GF-D8 (cell line): ENCODE measurements at regions not wholly inside any gene's neighbourhood (a gene's known extent, or its start where the extent isn't known, plus 50 kb on each side); places are given as distances from the start of the nearest gene placed in this dataset.
"Not testable (repeated sequence)": the region's sequence is repeated elsewhere in the genome, so short reads cannot be mapped to it uniquely, and the experiment has no call there.

Source experiments
- DNase-seq: peaks from one replicate; lab custom pipeline; 2025; lab: John Stamatoyannopoulos, UW

- DNase-seq: no peak
Measured at GRCh38 chr2:124967325-124967724, 942.2 kb downstream of the CNTNAP5 start.

GRCh38 chr2:124970030-124970429 lies 944.9 kb downstream of the CNTNAP5 start:
- DNase-seq: no peak

GRCh38 chr2:124973396-124973795 lies 948.3 kb downstream of the CNTNAP5 start:
- DNase-seq: no peak

- DNase-seq: no peak
Measured at GRCh38 chr2:124975224-124975623, 950.1 kb downstream of the CNTNAP5 start.

GRCh38 chr2:124975648-124976047 lies 950.6 kb downstream of the CNTNAP5 start:
- no peak for DNase-seq

GRCh38 chr2:124978597-124978996 lies 953.5 kb downstream of the CNTNAP5 start:
- no peak for DNase-seq

- no peak for DNase-seq
Measured at GRCh38 chr2:124983595-124983994, 958.5 kb downstream of the CNTNAP5 start.

GRCh38 chr2:124985270-124985669 lies 960.2 kb downstream of the CNTNAP5 start:
- DNase-seq: no peak

GRCh38 chr2:124986136-124986535 lies 961.0 kb downstream of the CNTNAP5 start:
- DNase-seq: no peak

GRCh38 chr2:124986870-124987269 lies 961.8 kb downstream of the CNTNAP5 start:
- not testable (repeated sequence) for DNase-seq

- DNase-seq: not testable (repeated sequence)
Measured at GRCh38 chr2:124987436-124987835, 962.3 kb downstream of the CNTNAP5 start.

GRCh38 chr2:124988111-124988510 lies 963.0 kb downstream of the CNTNAP5 start:
- DNase-seq: no peak

- no peak for DNase-seq
Measured at GRCh38 chr2:124988794-124989193, 963.7 kb downstream of the CNTNAP5 start.

GRCh38 chr2:124993809-124994208 lies 968.7 kb downstream of the CNTNAP5 start:
- no peak for DNase-seq

- no peak for DNase-seq
Measured at GRCh38 chr2:124995185-124995912, 970.3 kb downstream of the CNTNAP5 start.

- no peak for DNase-seq
Measured at GRCh38 chr2:124996406-124996805, 971.3 kb downstream of the CNTNAP5 start.

- no peak for DNase-seq
Measured at GRCh38 chr2:124999906-125000305, 974.8 kb downstream of the CNTNAP5 start.

GRCh38 chr2:125004106-125004800 lies 979.2 kb downstream of the CNTNAP5 start:
- DNase-seq: no peak

- DNase-seq: no peak
Measured at GRCh38 chr2:125006676-125007075, 981.6 kb downstream of the CNTNAP5 start.

GRCh38 chr2:125028721-125029120 lies 1003.6 kb downstream of the CNTNAP5 start:
- not testable (repeated sequence) for DNase-seq

GRCh38 chr2:125033871-125034270 lies 1008.8 kb downstream of the CNTNAP5 start:
- no peak for DNase-seq

GRCh38 chr2:125037135-125037653 lies 1012.1 kb downstream of the CNTNAP5 start:
- no peak for DNase-seq

GRCh38 chr2:125041846-125042245 lies 1016.8 kb downstream of the CNTNAP5 start:
- no peak for DNase-seq
